HepG2 (cell line): ENCODE measurements at regions not wholly inside any gene's neighbourhood (a gene's known extent, or its start where the extent isn't known, plus 50 kb on each side); places are given as distances from the start of the nearest gene placed in this dataset.

Source experiments
- CREM ChIP-seq, 2 experiments: sonication (generic) in 1 of 2; formaldehyde crosslinking in 1 of 2; IDR thresholded peaks; 2 replicates each; pipeline versions ENCODE4 v1.4.0 to v1.6.1; 2016 to 2020; ENCODE audit warnings: antibody characterized with exemption in 1 of 2, mild to moderate bottlenecking in 1 of 2, missing genetic modification reagents in 1 of 2
- FOXP1 ChIP-seq, 2 experiments: fragments of 450-650 bp in 1 of 2; IDR thresholded peaks; 2 replicates each; pipeline ENCODE4 v1.6.1; 2017 to 2018; ENCODE audit warnings: antibody characterized with exemption in 1 of 2
- KLF6 ChIP-seq: IDR thresholded peaks from 2 replicates; pipeline ENCODE4 v1.8.0; 2016; ENCODE audit warnings: missing biosample characterization, missing genetic modification reagents
- SOX13 ChIP-seq, 3 experiments: fragments of 450-650 bp in 1 of 3; sonication (generic) in 1 of 3; formaldehyde crosslinking in 1 of 3; IDR thresholded peaks in 2 of 3; conservative IDR thresholded peaks in 1 of 3; 2 replicates each; pipeline versions ENCODE4 v1.5.0 to v1.6.1; 2016 to 2020; ENCODE audit warnings: antibody characterized with exemption in 1 of 3, mild to moderate bottlenecking in 1 of 3, missing compliant biosample characterization in 1 of 3, missing genetic modification reagents in 1 of 3, moderate library complexity in 1 of 3
- XBP1 ChIP-seq: sonication (generic); formaldehyde crosslinking; IDR thresholded peaks from 2 replicates; pipeline ENCODE4 v1.5.0; 2020; ENCODE audit warnings: missing genetic modification reagents
- ZBTB8A ChIP-seq: sonication (generic); formaldehyde crosslinking; IDR thresholded peaks from 2 replicates; pipeline ENCODE4 v1.4.0; 2020; ENCODE audit warnings: mild to moderate bottlenecking, low read depth, missing genetic modification reagents, borderline replicate concordance
- ZMYM4 ChIP-seq: sonication (generic); formaldehyde crosslinking; IDR thresholded peaks from 2 replicates; pipeline ENCODE4 v1.8.1; 2023; ENCODE audit warnings: mild to moderate bottlenecking, missing genetic modification reagents
- ZNF3 ChIP-seq: IDR thresholded peaks from 2 replicates; pipeline ENCODE4 v1.7.0; 2017; ENCODE audit warnings: inconsistent platforms
- ZNF652 ChIP-seq: IDR thresholded peaks from 2 replicates; pipeline ENCODE4 v1.6.1; 2016; ENCODE audit warnings: low read depth, borderline replicate concordance
- ZNF687 ChIP-seq: sonication (generic); formaldehyde crosslinking; IDR thresholded peaks from 2 replicates; pipeline ENCODE4 v1.5.1; 2020; ENCODE audit warnings: mild to moderate bottlenecking, missing genetic modification reagents, moderate library complexity
- ZNF703 ChIP-seq: sonication (generic); formaldehyde crosslinking; IDR thresholded peaks from 2 replicates; pipeline ENCODE4 v1.5.1; 2020; ENCODE audit warnings: missing genetic modification reagents, mild to moderate bottlenecking, moderate library complexity, borderline replicate concordance
- ZNF724P ChIP-seq: sonication (generic); formaldehyde crosslinking; IDR thresholded peaks from 2 replicates; pipeline ENCODE4 v1.8.0; 2022; ENCODE audit warnings: missing genetic modification reagents, borderline replicate concordance

DNA sequence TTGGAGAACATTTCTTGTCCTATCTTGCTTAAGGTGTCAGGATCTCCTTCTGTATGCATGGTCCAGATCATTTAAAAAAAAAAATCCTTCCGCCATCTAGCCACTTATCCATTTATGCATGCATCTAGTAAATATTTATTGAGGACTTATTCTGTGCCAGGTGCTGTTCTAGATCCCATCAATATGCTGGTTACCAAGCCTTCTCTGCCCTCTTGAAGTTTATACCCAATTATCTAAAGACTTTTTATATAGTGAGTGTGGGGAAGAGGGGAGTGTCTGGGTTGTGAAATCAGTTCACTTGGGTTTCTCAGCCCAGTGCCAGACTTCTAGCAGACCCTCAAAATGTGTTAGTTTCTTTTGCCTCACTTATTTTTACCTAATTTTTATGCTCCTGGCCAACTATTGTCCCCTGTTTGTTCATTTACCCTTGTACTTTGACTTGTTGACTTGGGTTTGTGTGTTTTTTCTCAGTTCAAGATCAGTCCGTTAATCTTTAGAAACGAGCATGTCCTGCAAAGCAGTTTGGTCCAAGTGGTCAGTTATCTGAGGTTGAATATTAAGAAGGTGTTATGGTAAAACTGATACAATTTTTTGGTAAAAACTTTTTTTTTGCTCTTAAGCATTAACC lies 488.9 kb downstream of the PCNX1 start (continued):
- TF ChIP-seq ZNF703 = no peak
- no peak for TF ChIP-seq SOX13 (IDR thresholded peaks at IDR 0.05)
- peak in 1 of 2 experiments; percentile 63; a peak in 2 of 4 replicates for TF ChIP-seq SOX13 (CRISPR knock-in tag; conservative IDR thresholded peaks at IDR 0.05 in 1 of 2, IDR thresholded peaks at IDR 0.05 in 1 of 2)
- no peak for TF ChIP-seq FOXP1 (IDR thresholded peaks at IDR 0.05)
- peak; percentile 70 for TF ChIP-seq FOXP1 (CRISPR knock-in tag; IDR thresholded peaks at IDR 0.05)
- no peak for TF ChIP-seq ZNF724P
- TF ChIP-seq CREM (IDR thresholded peaks at IDR 0.05) = no peak
- no peak for TF ChIP-seq CREM (CRISPR knock-in tag; IDR thresholded peaks at IDR 0.05)
- TF ChIP-seq ZMYM4 (CRISPR knock-in tag) = peak; percentile 27; the same call in 1 of the 2 replicates
- no peak for TF ChIP-seq ZNF3 (CRISPR knock-in tag)
- TF ChIP-seq ZNF687 (CRISPR knock-in tag) = no peak
- TF ChIP-seq KLF6 (CRISPR knock-in tag) = no peak
- no peak for TF ChIP-seq ZNF652 (CRISPR knock-in tag)
- TF ChIP-seq ZBTB8A (CRISPR knock-in tag) = no peak
- TF ChIP-seq XBP1 = no peak
